ENCODE measurements at regions not wholly inside any gene's neighbourhood (a gene's known extent, or its start where the extent isn't known, plus 50 kb on each side); places are given as distances from the start of the nearest gene placed in this dataset.
"Not testable (repeated sequence)": the region's sequence is repeated elsewhere in the genome, so short reads cannot be mapped to it uniquely, and the experiment has no call there.

- intact Hi-C loops (cut with micrococcal nuclease; ENCODE audit: unreplicated experiment) = not testable (repeated sequence)
Observed at GRCh38 chr20:30871127-30871526, 386.3 kb upstream of the DEFB115 start.

GRCh38 chr20:30872252-30872651 is 385.2 kb upstream of the DEFB115 start:
- BruUV-seq (replicated peaks); CTCF ChIA-PET: not testable (repeated sequence)

More at GRCh38 chr20:30871127-30871526, 386.3 kb upstream of the DEFB115 start:
- H3K4me3 ChIP-seq; H3K4me1 ChIP-seq (replicated peaks; ENCODE audit: insufficient read depth); H3K4me2 ChIP-seq; POLR2A ChIA-PET (ENCODE audit: unreplicated experiment); BruUV-seq (replicated peaks); H3F3A ChIP-seq (ENCODE audit: insufficient read depth, low read depth); H3K36me3 ChIP-seq (ENCODE audit: low read depth); H3K9me3 ChIP-seq (ENCODE audit: insufficient read depth, low read depth); H3K27ac ChIP-seq; H3K9me2 ChIP-seq (ENCODE audit: insufficient read depth); H3K79me2 ChIP-seq (ENCODE audit: low read depth); CTCF ChIA-PET; DNase-seq; H2AFZ ChIP-seq; H4K20me1 ChIP-seq (ENCODE audit: insufficient read depth): not testable (repeated sequence)
- peaks cover 35% of the 10 kb centered on the region for H3K27me3 ChIP-seq (ENCODE audit: insufficient read depth, low read depth)

GRCh38 chr20:30875868-30876267 is 381.6 kb upstream of the DEFB115 start:
- H3K9me3 ChIP-seq (ENCODE audit: insufficient read depth, low read depth); H3K4me3 ChIP-seq; BruUV-seq (replicated peaks); H2AFZ ChIP-seq; H3K27ac ChIP-seq; H3K36me3 ChIP-seq (ENCODE audit: low read depth); DNase-seq; H3K4me1 ChIP-seq (replicated peaks; ENCODE audit: insufficient read depth); H3K79me2 ChIP-seq (ENCODE audit: low read depth); H4K20me1 ChIP-seq (ENCODE audit: insufficient read depth); H3F3A ChIP-seq (ENCODE audit: insufficient read depth, low read depth); H3K27me3 ChIP-seq (ENCODE audit: insufficient read depth, low read depth); H3K9me2 ChIP-seq (ENCODE audit: insufficient read depth); H3K4me2 ChIP-seq; intact Hi-C loops (cut with micrococcal nuclease; ENCODE audit: unreplicated experiment); CTCF ChIA-PET; POLR2A ChIA-PET (ENCODE audit: unreplicated experiment): not testable (repeated sequence)

More at GRCh38 chr20:30872252-30872651, 385.2 kb upstream of the DEFB115 start:
- H3K4me3 ChIP-seq; H3K36me3 ChIP-seq (ENCODE audit: low read depth); H3K27ac ChIP-seq; DNase-seq; intact Hi-C loops (cut with micrococcal nuclease; ENCODE audit: unreplicated experiment); H3K79me2 ChIP-seq (ENCODE audit: low read depth); H2AFZ ChIP-seq; H4K20me1 ChIP-seq (ENCODE audit: insufficient read depth); POLR2A ChIA-PET (ENCODE audit: unreplicated experiment); H3K9me3 ChIP-seq (ENCODE audit: insufficient read depth, low read depth); H3K4me2 ChIP-seq; H3F3A ChIP-seq (ENCODE audit: insufficient read depth, low read depth); H3K4me1 ChIP-seq (replicated peaks; ENCODE audit: insufficient read depth); H3K9me2 ChIP-seq (ENCODE audit: insufficient read depth): not testable (repeated sequence)
- peaks cover 35% of the 10 kb centered on the region for H3K27me3 ChIP-seq (ENCODE audit: insufficient read depth, low read depth)

GRCh38 chr20:30891400-30891799 is 366.1 kb upstream of the DEFB115 start:
- POLR2A ChIA-PET (ENCODE audit: unreplicated experiment); H3K4me1 ChIP-seq (replicated peaks; ENCODE audit: insufficient read depth); H3K4me2 ChIP-seq; H3K27ac ChIP-seq; H2AFZ ChIP-seq; DNase-seq; H3K36me3 ChIP-seq (ENCODE audit: low read depth); H3F3A ChIP-seq (ENCODE audit: insufficient read depth, low read depth); H4K20me1 ChIP-seq (ENCODE audit: insufficient read depth); H3K9me3 ChIP-seq (ENCODE audit: insufficient read depth, low read depth); CTCF ChIA-PET; H3K9me2 ChIP-seq (ENCODE audit: insufficient read depth); intact Hi-C loops (cut with micrococcal nuclease; ENCODE audit: unreplicated experiment); H3K4me3 ChIP-seq; BruUV-seq (replicated peaks); H3K79me2 ChIP-seq (ENCODE audit: low read depth): not testable (repeated sequence)
- peaks cover 26% of the 10 kb centered on the region for H3K27me3 ChIP-seq (ENCODE audit: insufficient read depth, low read depth)

- TF ChIP-seq CTCF (conservative IDR thresholded peaks at IDR 0.05) (no peak), EZH2 (IDR thresholded peaks at IDR 0.05; ENCODE audit: low read depth) (no peak)
- Histone ChIP-seq H3K9me2 (ENCODE audit: insufficient read depth) (no peaks in the 10 kb centered on the region), H3K4me1 (replicated peaks; ENCODE audit: insufficient read depth) (no peaks in the 10 kb centered on the region), H4K20me1 (ENCODE audit: insufficient read depth) (no peaks in the 10 kb centered on the region), H3K4me2 (no peak overlapping the region), H3K79me2 (ENCODE audit: low read depth) (no peaks in the 10 kb centered on the region), H3F3A (ENCODE audit: insufficient read depth, low read depth) (no peaks in the 10 kb centered on the region), H3K9me3 (ENCODE audit: insufficient read depth, low read depth) (no peaks in the 10 kb centered on the region), H3K36me3 (ENCODE audit: low read depth) (no peaks in the 10 kb centered on the region), H3K4me3 (no peak overlapping the region), H3K27me3 (ENCODE audit: insufficient read depth, low read depth) (0 out of 2 replicates have a peak, but pooled peaks cover 16% of the 10 kb centered on the region), H2AFZ (no peak overlapping the region), H3K27ac (no peak overlapping the region)
- intact Hi-C loops (cut with micrococcal nuclease; ENCODE audit: unreplicated experiment) = no loop called here
- no peak for DNase-seq
- ChIA-PET CTCF (no interaction called here), POLR2A (ENCODE audit: unreplicated experiment) (no interaction called here)
- BruUV-seq (replicated peaks) = no TSS peak
Observed at GRCh38 chr20:30892541-30893345, 364.7 kb upstream of the DEFB115 start.

GRCh38 chr20:30893346-30894314 is 363.8 kb upstream of the DEFB115 start:
- H3K9me3 ChIP-seq (ENCODE audit: insufficient read depth, low read depth); H4K20me1 ChIP-seq (ENCODE audit: insufficient read depth); DNase-seq; CTCF ChIA-PET; H3K9me2 ChIP-seq (ENCODE audit: insufficient read depth); H3K4me2 ChIP-seq; H3K27ac ChIP-seq; H3K79me2 ChIP-seq (ENCODE audit: low read depth); intact Hi-C loops (cut with micrococcal nuclease; ENCODE audit: unreplicated experiment); H3F3A ChIP-seq (ENCODE audit: insufficient read depth, low read depth); H2AFZ ChIP-seq; POLR2A ChIA-PET (ENCODE audit: unreplicated experiment); H3K4me1 ChIP-seq (replicated peaks; ENCODE audit: insufficient read depth); BruUV-seq (replicated peaks); H3K36me3 ChIP-seq (ENCODE audit: low read depth); H3K4me3 ChIP-seq: not testable (repeated sequence)
- 0 out of 2 replicates have a peak, but pooled peaks cover 16% of the 10 kb centered on the region for H3K27me3 ChIP-seq (ENCODE audit: insufficient read depth, low read depth)

All from PC-9 (cell line).